HCT116 (cell line): ENCODE measurements at regions not wholly inside any gene's neighbourhood (a gene's known extent, or its start where the extent isn't known, plus 50 kb on each side); places are given as distances from the start of the nearest gene placed in this dataset.

Experiments
- ATAC-seq: fragments of 200-7000 bp; cut with Tn5 transposase; 2 replicates; pipeline ENCODE4 v1.9.1; 2020; ENCODE audit warnings: mild to moderate bottlenecking, moderate library complexity
- BruUV-seq: library from RNA; stranded (reverse); fragments of 400-500 nt; replicated peaks from 2 replicates; lab custom pipeline; 2021; lab: Mats Ljungman, UMichigan
- CTCF ChIA-PET: fragments of 300-600 bp; sonication (Branson Sonifier 250); formaldehyde crosslinking; loops from one replicate; lab custom pipeline; 2021; ENCODE audit warnings: antibody characterized with exemption; lab: Charles Lee
- POLR2A ChIA-PET: fragments of 300-600, 350-600 bp; sonication (Branson Sonifier 250); formaldehyde crosslinking; loops from one replicate; lab custom pipeline; 2021; ENCODE audit warnings: antibody characterized with exemption; lab: Charles Lee
- RAD21 ChIA-PET, 2 experiments: fragments of 300-600 bp; sonication (Branson Sonifier 250); formaldehyde crosslinking; loops; one replicate each; lab custom pipeline; 2023; ENCODE audit warnings: low total read pairs in 2 of 2; ENCODE audit not compliant: uncharacterized antibody in 2 of 2, unreplicated experiment in 2 of 2, low non-redundant PET in 1 of 2; lab: Charles Lee
- DNase-seq: peaks from one replicate; pipeline ENCODE4 v3.0.0-alpha.2; 2010; ENCODE audit warnings: low read depth, low spot score
- H2AFZ ChIP-seq: fragments of 200-600 bp; shearing (Covaris generic), sonication (generic); 2 replicates; pipeline ENCODE4 v1.6.1; 2017; ENCODE audit warnings: low read depth, mixed run types, mixed read lengths, antibody characterized with exemption, low read length; ENCODE audit not compliant: poor library complexity, severe bottlenecking
- H3K27ac ChIP-seq: 2 replicates; pipeline ENCODE4 v1.5.1; 2012; ENCODE audit warnings: low read depth, low read length
- H3K27me3 ChIP-seq: fragments of 200-600 bp; sonication (generic); 2 replicates; pipeline ENCODE4 v1.6.1; 2016; ENCODE audit warnings: mixed run types, low read length, mixed read lengths; ENCODE audit not compliant: insufficient read depth
- H3K36me3 ChIP-seq, 2 experiments: fragments of 200-500 bp in 1 of 2; fragments of 200-600 bp in 1 of 2; sonication (Bioruptor generic) in 1 of 2; sonication (generic) in 1 of 2; 2 replicates each; pipeline versions ENCODE4 v1.5.1 to v1.6.1; 2014 to 2016; ENCODE audit warnings: low read length in 2 of 2, inconsistent platforms in 1 of 2, mixed read lengths in 1 of 2, mixed run types in 1 of 2; ENCODE audit not compliant: insufficient read depth in 2 of 2, control insufficient read depth in 1 of 2
- H3K4me1 ChIP-seq, 2 experiments: fragments of 200-600 bp in 1 of 2; sonication (generic) in 1 of 2; 2 replicates each; pipeline versions ENCODE4 v1.5.1 to v1.6.1; 2012 to 2017; ENCODE audit warnings: low read length in 2 of 2, inconsistent platforms in 1 of 2, mild to moderate bottlenecking in 1 of 2, mixed read lengths in 1 of 2, mixed run types in 1 of 2, moderate library complexity in 1 of 2; ENCODE audit not compliant: insufficient read depth in 2 of 2, control insufficient read depth in 1 of 2
- H3K4me2 ChIP-seq: fragments of 200-600 bp; sonication (generic); 2 replicates; pipeline ENCODE4 v1.6.1; 2017; ENCODE audit warnings: mixed run types, low read length, mixed read lengths
- H3K4me3 ChIP-seq, 2 experiments: fragments of 200-600 bp in 1 of 2; sonication (generic) in 1 of 2; replicated peaks in 1 of 2; 2 replicates each; pipeline ENCODE4 v1.5.1; 2011 to 2016; ENCODE audit warnings: low read length in 2 of 2, control low read depth in 1 of 2, low read depth in 1 of 2, mild to moderate bottlenecking in 1 of 2, mixed read lengths in 1 of 2, mixed run types in 1 of 2
- H3K79me2 ChIP-seq: fragments of 200-600 bp; sonication (generic); 2 replicates; pipeline ENCODE4 v1.6.1; 2017; ENCODE audit warnings: mild to moderate bottlenecking, mixed run types, low read length, moderate library complexity, mixed read lengths; ENCODE audit not compliant: insufficient read depth
- H3K9ac ChIP-seq: fragments of 200-600 bp; sonication (generic); 2 replicates; pipeline ENCODE4 v1.6.1; 2016; ENCODE audit warnings: low read length, mixed read lengths
- H3K9me2 ChIP-seq: fragments of 200-600 bp; sonication (generic), shearing (Covaris generic); 2 replicates; pipeline ENCODE4 v1.6.1; 2017; ENCODE audit warnings: mixed run types, mild to moderate bottlenecking, moderate library complexity; ENCODE audit not compliant: insufficient read depth
- H3K9me3 ChIP-seq, 2 experiments: fragments of 200-500 bp in 1 of 2; fragments of 200-600 bp in 1 of 2; sonication (Bioruptor generic) in 1 of 2; sonication (generic) in 1 of 2; 2 replicates each; pipeline ENCODE4 v1.6.1; 2014 to 2017; ENCODE audit warnings: low read length in 2 of 2, mixed read lengths in 2 of 2, inconsistent platforms in 1 of 2, low read depth in 1 of 2, mild to moderate bottlenecking in 1 of 2, mixed run types in 1 of 2, moderate library complexity in 1 of 2; ENCODE audit not compliant: control insufficient read depth in 1 of 2, insufficient read depth in 1 of 2
- H4K20me1 ChIP-seq: fragments of 200-600 bp; sonication (generic), shearing (Covaris generic); 2 replicates; pipeline ENCODE4 v1.6.1; 2017; ENCODE audit warnings: mixed run types, mild to moderate bottlenecking, moderate library complexity; ENCODE audit not compliant: insufficient read depth
- ATF3 ChIP-seq: IDR thresholded peaks from 2 replicates; pipeline ENCODE4 v1.6.1; 2012
- CEBPB ChIP-seq: IDR thresholded peaks from 2 replicates; pipeline ENCODE4 v1.6.1; 2012; ENCODE audit warnings: low read depth
- ELF1 ChIP-seq: IDR thresholded peaks from 2 replicates; pipeline ENCODE4 v1.6.1; 2012; ENCODE audit warnings: low read depth, borderline replicate concordance
- EZH2 ChIP-seq: fragments of 200-600 bp; sonication (generic); IDR thresholded peaks from 2 replicates; pipeline ENCODE4 v1.6.1; 2017; ENCODE audit warnings: antibody characterized with exemption, mixed run types
- EZH2phosphoT487 ChIP-seq: fragments of 200-600 bp; IDR thresholded peaks from 2 replicates; pipeline ENCODE4 v1.6.1; 2018; ENCODE audit warnings: antibody characterized with exemption, borderline replicate concordance
- FOSL1 ChIP-seq: IDR thresholded peaks from 2 replicates; pipeline ENCODE4 v1.6.1; 2012; ENCODE audit warnings: low read depth
- POLR2A ChIP-seq: IDR thresholded peaks from 2 replicates; pipeline ENCODE4 v1.7.0; 2011; ENCODE audit warnings: borderline replicate concordance; ENCODE audit not compliant: insufficient read depth, insufficient read length; ENCODE audit errors: extremely low read depth
- POLR2AphosphoS5 ChIP-seq: IDR thresholded peaks from 2 replicates; pipeline ENCODE4 v1.6.1; 2011; ENCODE audit warnings: mild to moderate bottlenecking, low read depth, low read length, moderate library complexity
- RAD21 ChIP-seq: IDR thresholded peaks from 2 replicates; pipeline ENCODE4 v1.6.1; 2012; ENCODE audit warnings: low read depth, mild to moderate bottlenecking
- REST ChIP-seq: IDR thresholded peaks from 2 replicates; pipeline ENCODE4 v1.6.1; 2012; ENCODE audit warnings: low read depth
- SRF ChIP-seq: IDR thresholded peaks from 2 replicates; pipeline ENCODE4 v1.6.1; 2012; ENCODE audit warnings: low read depth
- intact Hi-C: fragments of 100-400 bp; cut with micrococcal nuclease; formaldehyde crosslinking; loops from 2 replicates; pipeline ENCODE4 v1.10.0; 2022
- TF ChIP-seq, protein P1 (sequence below): IDR thresholded peaks from 2 replicates; pipeline ENCODE4 v1.6.1; 2012

DNA sequence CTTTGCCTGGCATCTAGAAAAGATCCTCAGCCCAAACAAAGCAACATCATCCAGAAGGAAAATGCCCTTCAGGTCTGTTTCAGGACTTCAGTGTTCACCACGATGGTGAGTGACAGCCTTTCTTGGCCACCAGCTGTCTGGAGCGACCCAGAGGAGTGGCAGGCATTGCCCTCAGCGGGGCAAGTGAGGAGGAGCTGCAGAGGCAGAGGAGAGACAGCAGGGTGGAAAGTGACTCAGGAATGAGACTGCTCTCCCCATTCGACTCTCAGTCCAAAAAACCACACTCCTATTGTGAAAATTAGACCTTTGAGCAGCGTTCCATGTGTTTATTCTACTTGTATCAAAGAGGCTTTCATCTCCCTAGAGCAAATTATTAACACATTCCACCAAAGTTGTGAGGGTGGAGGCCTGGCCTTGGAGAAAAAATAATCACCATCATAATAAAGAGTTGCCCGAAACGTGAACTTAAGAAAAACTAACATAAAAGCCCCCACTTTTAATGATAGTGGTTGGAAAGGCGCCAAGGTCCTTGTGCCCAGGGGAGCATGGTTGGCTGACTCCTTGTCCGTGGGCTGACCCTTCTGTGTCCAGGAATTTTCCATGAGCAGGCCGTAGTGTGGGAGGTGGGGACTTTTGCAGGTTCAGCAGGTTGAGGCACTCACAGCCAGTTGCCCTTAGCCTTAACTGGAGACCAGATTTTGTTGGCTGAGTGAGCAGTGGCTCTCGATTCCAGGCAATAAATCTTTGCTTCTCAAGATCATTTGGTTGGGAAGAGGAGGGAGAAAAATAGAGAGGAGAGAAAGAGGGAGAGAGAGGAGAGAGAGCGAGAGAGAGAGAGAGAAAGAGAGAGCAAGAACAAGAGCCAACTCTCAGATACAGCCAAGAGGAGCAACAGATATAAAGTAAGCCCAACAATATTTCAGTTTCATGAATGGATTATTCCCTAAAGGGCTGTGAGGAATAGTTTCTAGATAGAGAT lies 125.9 kb upstream of the ANKRD55 start:
- no peaks in the 10 kb centered on the region for H3K36me3 ChIP-seq
- H3K9ac ChIP-seq, result no peak overlapping the region
- H3K4me2 ChIP-seq, result peak overlapping the region; percentile 60
- H3K4me1 ChIP-seq, result peaks cover 26 to 42% of the 10 kb centered on the region in 2 experiments
- BruUV-seq, result no TSS peak
- ChIA-PET CTCF (no interaction called here), POLR2A (no interaction called here), RAD21 (no interaction called here)
- no peak overlapping the region for H3K4me3 ChIP-seq
- intact Hi-C loops, result loop anchor here (10.0 kb wide), 1 partner anchor 1054 kb away; the partner anchor contains the start of genes DHX29 and MTREX
- H3K9me2 ChIP-seq, result no peaks in the 10 kb centered on the region
- peak; percentile 92 for ATAC-seq
- H3K27me3 ChIP-seq, result peaks cover 3% of the 10 kb centered on the region; the same call in 1 of the 2 replicates
- TF ChIP-seq RAD21 (0 out of 2 replicates have a peak, but pooled peaks have one; percentile 5), REST (no peak)
- H3K9me3 ChIP-seq, result no peaks in the 10 kb centered on the region
- H3K27ac ChIP-seq, result peak overlapping the region; percentile 59
- H2AFZ ChIP-seq, result peak overlapping the region; percentile 83
- H3K79me2 ChIP-seq, result no peaks in the 10 kb centered on the region
- no peaks in the 10 kb centered on the region for H4K20me1 ChIP-seq
- DNase-seq, result peak; percentile 31

DNA sequence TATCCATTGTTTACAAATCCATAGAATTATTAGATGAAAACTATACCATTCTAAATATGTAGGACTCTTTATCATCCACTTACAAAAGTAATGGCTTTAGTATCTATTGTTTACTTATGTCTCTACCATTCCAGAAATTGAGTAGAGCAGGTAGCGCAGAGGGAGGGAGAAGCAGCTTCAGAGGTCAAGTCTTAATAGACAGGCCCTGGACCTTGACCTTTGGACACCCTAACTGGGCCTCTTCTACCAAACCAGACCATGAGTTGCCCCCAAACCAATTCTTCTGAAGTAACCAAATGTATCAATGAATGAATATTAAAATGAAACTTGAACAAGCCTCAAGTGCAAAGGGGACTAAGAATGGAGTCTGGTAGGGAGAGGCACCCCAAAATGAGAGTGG lies 124.9 kb upstream of the ANKRD55 start:
- no peaks in the 10 kb centered on the region for H3K79me2 ChIP-seq
- H4K20me1 ChIP-seq, result no peaks in the 10 kb centered on the region
- ChIA-PET POLR2A (no interaction called here), RAD21 (no interaction called here), CTCF (no interaction called here)
- no peaks in the 10 kb centered on the region for H3K9me3 ChIP-seq
- no TSS peak for BruUV-seq
- intact Hi-C loops, result loop anchor here (10.0 kb wide), 1 partner anchor 1053 kb away; the partner anchor contains the start of genes DHX29 and MTREX
- H3K4me1 ChIP-seq, result peaks cover 26 to 42% of the 10 kb centered on the region in 2 experiments
- H3K36me3 ChIP-seq, result no peaks in the 10 kb centered on the region
- TF ChIP-seq, protein P1, sequence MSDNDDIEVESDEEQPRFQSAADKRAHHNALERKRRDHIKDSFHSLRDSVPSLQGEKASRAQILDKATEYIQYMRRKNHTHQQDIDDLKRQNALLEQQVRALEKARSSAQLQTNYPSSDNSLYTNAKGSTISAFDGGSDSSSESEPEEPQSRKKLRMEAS, result no peak
- TF ChIP-seq SRF (no peak), EZH2 (no peak), ATF3 (no peak), FOSL1 (no peak), ELF1 (no peak), POLR2A (no peak), POLR2AphosphoS5 (no peak), CEBPB (no peak), EZH2phosphoT487 (no peak)
- H3K27me3 ChIP-seq, result peaks cover 5% of the 10 kb centered on the region; the same call in 1 of the 2 replicates
- no peak overlapping the region for H3K9ac ChIP-seq
- no peak for DNase-seq
- no peaks in the 10 kb centered on the region for H3K9me2 ChIP-seq
- no peak for ATAC-seq
- H2AFZ ChIP-seq, result no peak overlapping the region
- H3K27ac ChIP-seq, result peak overlapping the region; percentile 59
- no peak overlapping the region for H3K4me3 ChIP-seq
- H3K4me2 ChIP-seq, result peak overlapping the region; percentile 60
